D721Med (cell line): ENCODE measurements at regions not wholly inside any gene's neighbourhood (a gene's known extent, or its start where the extent isn't known, plus 50 kb on each side); places are given as distances from the start of the nearest gene placed in this dataset.

ENCODE experiments used
- DNase-seq: peaks from one replicate; pipeline ENCODE4 v3.0.0; 2011; ENCODE audit warnings: low spot score; ENCODE audit not compliant: insufficient read length
- FAIRE-seq: peaks from 2 replicates; lab custom pipeline; 2011; peaks lifted over from hg19 to GRCh38; lab: Jason Lieb, UNC
- CTCF ChIP-seq: IDR thresholded peaks from 2 replicates; pipeline ENCODE4 v1.5.1; 2012; ENCODE audit warnings: mild to moderate bottlenecking, control low read depth; ENCODE audit not compliant: insufficient read depth; ENCODE audit errors: missing control alignments

GRCh38 chr9:11749396-11749795, 943.8 kb upstream of the TYRP1 start:
- TF ChIP-seq CTCF = no peak
- no peak for DNase-seq
- FAIRE-seq = peak; percentile 92

- FAIRE-seq (no peak), DNase-seq (no peak)
- no peak for TF ChIP-seq CTCF
Observed at GRCh38 chr9:11755951-11756350, 937.2 kb upstream of the TYRP1 start.

GRCh38 chr9:11757408-11757807, 935.8 kb upstream of the TYRP1 start:
- TF ChIP-seq CTCF = no peak
- FAIRE-seq (no peak), DNase-seq (no peak)

GRCh38 chr9:11758016-11758415, 935.2 kb upstream of the TYRP1 start:
- FAIRE-seq = no peak
- DNase-seq = no peak
- TF ChIP-seq CTCF = no peak

GRCh38 chr9:11779971-11780370, 913.2 kb upstream of the TYRP1 start:
- no peak for TF ChIP-seq CTCF
- no peak for FAIRE-seq
- no peak for DNase-seq

GRCh38 chr9:11792870-11793269, 900.3 kb upstream of the TYRP1 start:
- FAIRE-seq = no peak
- TF ChIP-seq CTCF = no peak
- DNase-seq = no peak

GRCh38 chr9:11794984-11795383, 898.2 kb upstream of the TYRP1 start:
- TF ChIP-seq CTCF = no peak
- FAIRE-seq (no peak), DNase-seq (no peak)
